Caco-2 (cell line): ENCODE measurements at regions not wholly inside any gene's neighbourhood (a gene's known extent, or its start where the extent isn't known, plus 50 kb on each side); places are given as distances from the start of the nearest gene placed in this dataset.

Experiments used
- BruUV-seq: library from RNA; stranded (reverse); fragments of 400-500 nt; replicated peaks from 2 replicates; lab custom pipeline; 2021; lab: Mats Ljungman, UMichigan
- CTCF ChIA-PET: fragments of 300-600 bp; sonication (Branson Sonifier 250); formaldehyde crosslinking; loops from one replicate; lab custom pipeline; 2022; ENCODE audit warnings: antibody characterized with exemption; lab: Charles Lee
- POLR2A ChIA-PET: fragments of 300-600 bp; sonication (Branson Sonifier 250); formaldehyde crosslinking; loops from one replicate; lab custom pipeline; 2022; ENCODE audit warnings: antibody characterized with exemption; lab: Charles Lee
- DNase-seq, 2 experiments: peaks; one replicate each; pipeline versions ENCODE4 v3.0.0 to v3.0.0-alpha.2; 2020 to 2022
- H3K27me3 ChIP-seq: replicated peaks from 2 replicates; pipeline ENCODE4 v1.6.0; 2011; ENCODE audit warnings: low read length; ENCODE audit not compliant: control insufficient read depth, insufficient read depth
- H3K36me3 ChIP-seq: 2 replicates; pipeline ENCODE4 v1.5.1; 2011; ENCODE audit warnings: low read length; ENCODE audit not compliant: control insufficient read depth, insufficient read depth
- H3K4me1 ChIP-seq: fragments of 250-450 bp; sonication (Bioruptor Pico); 2 replicates; pipeline ENCODE4 v1.5.1; 2020; ENCODE audit warnings: mild to moderate bottlenecking
- H3K4me3 ChIP-seq: 2 replicates; pipeline ENCODE4 v1.5.1; 2011; ENCODE audit warnings: low read depth, mild to moderate bottlenecking, control low read depth, low read length
- H3K9me3 ChIP-seq: fragments of 250-450 bp; sonication (Bioruptor Pico); 2 replicates; pipeline ENCODE4 v1.5.1; 2020; ENCODE audit warnings: mild to moderate bottlenecking, moderate library complexity
- H3K27ac Mint-ChIP-seq: one replicate; pipeline ENCODE4 v1.8.0; 2022; ENCODE audit warnings: mixed read lengths; ENCODE audit not compliant: unreplicated experiment
- H3K27me3 Mint-ChIP-seq: one replicate; pipeline ENCODE4 v1.8.0; 2022; ENCODE audit warnings: mixed read lengths; ENCODE audit not compliant: insufficient read depth, unreplicated experiment
- H3K36me3 Mint-ChIP-seq: one replicate; pipeline ENCODE4 v1.8.0; 2022; ENCODE audit warnings: mild to moderate bottlenecking, mixed read lengths; ENCODE audit not compliant: insufficient read depth, unreplicated experiment
- H3K4me1 Mint-ChIP-seq: one replicate; pipeline ENCODE4 v1.8.0; 2022; ENCODE audit warnings: low read depth, mixed read lengths; ENCODE audit not compliant: unreplicated experiment
- H3K4me3 Mint-ChIP-seq: one replicate; pipeline ENCODE4 v1.8.0; 2022; ENCODE audit warnings: mild to moderate bottlenecking, moderate library complexity, mixed read lengths; ENCODE audit not compliant: unreplicated experiment
- H3K9me3 Mint-ChIP-seq: one replicate; pipeline ENCODE4 v1.8.0; 2022; ENCODE audit warnings: mixed read lengths; ENCODE audit not compliant: unreplicated experiment
- intact Hi-C: fragments of 100-400 bp; cut with micrococcal nuclease; formaldehyde crosslinking; loops from one replicate; pipeline ENCODE4 v1.10.0; 2022; ENCODE audit not compliant: unreplicated experiment
- TF ChIP-seq, protein P1 (sequence below), 2 experiments: fragments of 200-600 bp in 1 of 2; IDR thresholded peaks; 1 replicate in 1 of 2; 2 replicates in 1 of 2; pipeline versions ENCODE4 v1.5.1 to v1.8.0; 2011 to 2022; ENCODE audit warnings: antibody characterized with exemption in 1 of 2, control low read depth in 1 of 2, inconsistent platforms in 1 of 2, low read depth in 1 of 2, low read length in 1 of 2, mild to moderate bottlenecking in 1 of 2, moderate library complexity in 1 of 2; ENCODE audit not compliant: insufficient read depth in 1 of 2, severe bottlenecking in 1 of 2, unreplicated experiment in 1 of 2

DNA sequence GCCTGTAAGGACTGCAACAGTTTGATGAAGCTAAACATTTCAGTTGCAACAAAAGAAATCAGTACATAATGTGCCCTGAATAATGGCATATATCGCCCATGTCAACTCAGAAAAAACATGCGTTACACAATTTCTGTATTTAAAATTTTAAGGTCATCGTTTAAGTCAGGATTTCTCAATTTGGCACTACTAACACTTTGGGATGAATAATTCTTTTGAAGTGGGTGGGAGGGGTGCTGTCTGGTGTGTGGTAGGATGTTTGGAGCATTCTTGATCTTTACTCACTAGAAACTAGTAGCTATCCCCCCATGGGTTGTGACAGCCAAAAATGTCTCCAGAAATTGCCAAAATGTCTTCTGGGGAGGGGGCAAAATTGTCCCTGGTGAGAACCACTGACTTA, 50.7 kb upstream of the CNTNAP4 start:
- Mint-ChIP-seq H3K4me3 (no peak overlapping the region), H3K27me3 (no peaks in the 10 kb centered on the region), H3K4me1 (peaks cover 25% of the 10 kb centered on the region), H3K27ac (no peak overlapping the region), H3K36me3 (no peaks in the 10 kb centered on the region), H3K9me3 (peaks cover 21% of the 10 kb centered on the region)
- no peak for DNase-seq
- intact Hi-C loops: no loop called here
- no TSS peak for BruUV-seq
- peaks cover 20% of the 10 kb centered on the region for H3K4me1 ChIP-seq
- CTCF ChIA-PET: no interaction called here
- no peaks in the 10 kb centered on the region for H3K9me3 ChIP-seq
- no peaks in the 10 kb centered on the region for H3K27me3 ChIP-seq
- H3K36me3 ChIP-seq: no peaks in the 10 kb centered on the region
- no peak overlapping the region for H3K4me3 ChIP-seq
- TF ChIP-seq, protein P1, sequence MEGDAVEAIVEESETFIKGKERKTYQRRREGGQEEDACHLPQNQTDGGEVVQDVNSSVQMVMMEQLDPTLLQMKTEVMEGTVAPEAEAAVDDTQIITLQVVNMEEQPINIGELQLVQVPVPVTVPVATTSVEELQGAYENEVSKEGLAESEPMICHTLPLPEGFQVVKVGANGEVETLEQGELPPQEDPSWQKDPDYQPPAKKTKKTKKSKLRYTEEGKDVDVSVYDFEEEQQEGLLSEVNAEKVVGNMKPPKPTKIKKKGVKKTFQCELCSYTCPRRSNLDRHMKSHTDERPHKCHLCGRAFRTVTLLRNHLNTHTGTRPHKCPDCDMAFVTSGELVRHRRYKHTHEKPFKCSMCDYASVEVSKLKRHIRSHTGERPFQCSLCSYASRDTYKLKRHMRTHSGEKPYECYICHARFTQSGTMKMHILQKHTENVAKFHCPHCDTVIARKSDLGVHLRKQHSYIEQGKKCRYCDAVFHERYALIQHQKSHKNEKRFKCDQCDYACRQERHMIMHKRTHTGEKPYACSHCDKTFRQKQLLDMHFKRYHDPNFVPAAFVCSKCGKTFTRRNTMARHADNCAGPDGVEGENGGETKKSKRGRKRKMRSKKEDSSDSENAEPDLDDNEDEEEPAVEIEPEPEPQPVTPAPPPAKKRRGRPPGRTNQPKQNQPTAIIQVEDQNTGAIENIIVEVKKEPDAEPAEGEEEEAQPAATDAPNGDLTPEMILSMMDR (IDR thresholded peaks at IDR 0.05; ENCODE audit: insufficient read depth in 1 of 2, low read depth in 1 of 2, low read length in 1 of 2, severe bottlenecking in 1 of 2, unreplicated experiment in 1 of 2): no peak
- POLR2A ChIA-PET: no interaction called here
